Neural cell (in vitro differentiated cells): ENCODE measurements at regions not wholly inside any gene's neighbourhood (a gene's known extent, or its start where the extent isn't known, plus 50 kb on each side); places are given as distances from the start of the nearest gene placed in this dataset.

ENCODE experiments used
- H2AFZ ChIP-seq: fragments of 200-600, 300-800 bp; sonication (generic), shearing (Covaris generic); 2 replicates; pipeline ENCODE4 v1.6.0; 2014; ENCODE audit warnings: low read depth, mild to moderate bottlenecking, antibody characterized with exemption, low read length, moderate library complexity
- H3F3A ChIP-seq: fragments of 200-600 bp; shearing (Covaris generic); 2 replicates; pipeline ENCODE4 v1.6.1; 2016; ENCODE audit warnings: mild to moderate bottlenecking, moderate library complexity, mixed read lengths, antibody characterized with exemption, low read length; ENCODE audit not compliant: insufficient read depth, poor library complexity, severe bottlenecking
- H3K27ac ChIP-seq: fragments of 200-600, 300-800 bp; sonication (generic), shearing (Covaris generic); 2 replicates; pipeline ENCODE4 v1.5.1; 2014; ENCODE audit warnings: mild to moderate bottlenecking, low read length, moderate library complexity
- H3K27me3 ChIP-seq: fragments of 300-800, 200-600 bp; sonication (generic), shearing (Covaris generic); 2 replicates; pipeline ENCODE4 v1.6.0; 2014; ENCODE audit warnings: mild to moderate bottlenecking, low read depth, low read length, moderate library complexity; ENCODE audit not compliant: insufficient read depth
- H3K36me3 ChIP-seq: fragments of 300-800, 200-600 bp; sonication (generic), shearing (Covaris generic); 2 replicates; pipeline ENCODE4 v1.5.1; 2014; ENCODE audit warnings: mild to moderate bottlenecking, antibody characterized with exemption, low read length, moderate library complexity; ENCODE audit not compliant: insufficient read depth
- H3K4me2 ChIP-seq: fragments of 300-800, 200-600 bp; sonication (generic), shearing (Covaris generic); 2 replicates; pipeline ENCODE4 v1.6.0; 2014; ENCODE audit warnings: mild to moderate bottlenecking, low read length
- H3K4me3 ChIP-seq: fragments of 300-800, 200-600 bp; sonication (generic), shearing (Covaris generic); 2 replicates; pipeline ENCODE4 v1.5.1; 2014; ENCODE audit warnings: mild to moderate bottlenecking, low read length, moderate library complexity
- H3K79me2 ChIP-seq: fragments of 200-600 bp; shearing (Covaris generic); replicated peaks from 2 replicates; pipeline ENCODE4 v1.6.0; 2014; ENCODE audit warnings: mild to moderate bottlenecking, low read length, moderate library complexity; ENCODE audit not compliant: insufficient read depth
- H3K9ac ChIP-seq: fragments of 300-800, 200-600 bp; sonication (generic), shearing (Covaris generic); 2 replicates; pipeline ENCODE4 v1.6.1; 2016; ENCODE audit warnings: mild to moderate bottlenecking, low read length, mixed read lengths
- H3K9me2 ChIP-seq: fragments of 200-600 bp; shearing (Covaris generic); 2 replicates; pipeline ENCODE4 v1.6.1; 2016; ENCODE audit warnings: mild to moderate bottlenecking, low read length, mixed read lengths; ENCODE audit not compliant: insufficient read depth
- H3K9me3 ChIP-seq: fragments of 200-600, 300-800 bp; sonication (generic), shearing (Covaris generic); 2 replicates; pipeline ENCODE4 v1.6.1; 2016; ENCODE audit warnings: mild to moderate bottlenecking, mixed run types, low read length, moderate library complexity, mixed read lengths
- H4K20me1 ChIP-seq: fragments of 200-600 bp; shearing (Covaris generic); 2 replicates; pipeline ENCODE4 v1.6.1; 2016; ENCODE audit warnings: mild to moderate bottlenecking, mixed run types; ENCODE audit not compliant: insufficient read depth
- EP300 ChIP-seq: fragments of 450-650 bp; conservative IDR thresholded peaks from 2 replicates; pipeline ENCODE4 v1.6.1; 2014; ENCODE audit warnings: antibody characterized with exemption, mild to moderate bottlenecking, moderate library complexity; ENCODE audit not compliant: poor library complexity, severe bottlenecking
- EZH2 ChIP-seq: fragments of 200-600, 300-800 bp; shearing (Covaris generic), sonication (generic); IDR thresholded peaks from 2 replicates; pipeline ENCODE4 v1.6.1; 2014; ENCODE audit warnings: antibody characterized with exemption, low read length, borderline replicate concordance, mild to moderate bottlenecking; ENCODE audit not compliant: insufficient read depth, poor library complexity, severe bottlenecking
- MXI1 ChIP-seq: fragments of 450-650 bp; conservative IDR thresholded peaks from 2 replicates; pipeline ENCODE4 v1.6.1; 2014; ENCODE audit warnings: antibody characterized with exemption, mild to moderate bottlenecking; ENCODE audit not compliant: poor library complexity, severe bottlenecking
- POLR2AphosphoS5 ChIP-seq: IDR thresholded peaks from 2 replicates; pipeline ENCODE4 v1.6.1; 2012
- RAD21 ChIP-seq: fragments of 450-650 bp; conservative IDR thresholded peaks from 2 replicates; pipeline ENCODE4 v1.6.1; 2014; ENCODE audit warnings: antibody characterized with exemption, mild to moderate bottlenecking, moderate library complexity
- SMC3 ChIP-seq: fragments of 450-650 bp; conservative IDR thresholded peaks from 2 replicates; pipeline ENCODE4 v1.6.1; 2014; ENCODE audit warnings: antibody characterized with exemption, mild to moderate bottlenecking, moderate library complexity; ENCODE audit not compliant: poor library complexity
- TF ChIP-seq, protein P1 (sequence below): IDR thresholded peaks from 2 replicates; pipeline ENCODE4 v1.6.1; 2012; ENCODE audit warnings: borderline replicate concordance
- TF ChIP-seq, protein P2 (sequence below): fragments of 450-650 bp; IDR thresholded peaks from 2 replicates; pipeline ENCODE4 v1.5.1; 2014; ENCODE audit warnings: antibody characterized with exemption, mild to moderate bottlenecking, moderate library complexity; ENCODE audit not compliant: poor library complexity, severe bottlenecking

DNA sequence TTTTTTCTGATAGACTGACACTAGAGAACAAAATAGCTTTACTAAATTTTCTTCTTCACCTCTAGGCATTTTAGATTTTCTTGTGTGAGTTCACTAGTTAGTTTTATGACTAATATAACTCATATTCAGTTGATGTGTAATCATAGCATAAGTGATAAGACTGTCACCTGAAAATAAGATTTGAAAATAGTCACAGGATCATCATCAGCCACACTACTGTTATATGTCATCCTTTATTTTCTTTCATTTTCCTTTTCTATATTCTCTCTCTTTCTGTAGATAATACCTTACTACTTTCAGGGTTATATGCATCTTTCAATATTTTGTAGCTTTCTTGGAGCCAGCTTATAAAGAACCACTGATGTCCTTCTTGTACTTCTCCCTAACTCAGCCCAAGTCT, 292.6 kb downstream of the TDRD3 start:
- Histone ChIP-seq H3K4me3 (no peak overlapping the region), H2AFZ (no peak overlapping the region), H3F3A (no peaks in the 10 kb centered on the region), H3K36me3 (no peaks in the 10 kb centered on the region), H3K9ac (no peak overlapping the region), H3K27ac (no peak overlapping the region), H4K20me1 (no peaks in the 10 kb centered on the region), H3K9me2 (no peaks in the 10 kb centered on the region), H3K79me2 (no peaks in the 10 kb centered on the region), H3K4me2 (no peak overlapping the region), H3K27me3 (no peaks in the 10 kb centered on the region), H3K9me3 (no peaks in the 10 kb centered on the region)
- no peak for TF ChIP-seq MXI1

DNA sequence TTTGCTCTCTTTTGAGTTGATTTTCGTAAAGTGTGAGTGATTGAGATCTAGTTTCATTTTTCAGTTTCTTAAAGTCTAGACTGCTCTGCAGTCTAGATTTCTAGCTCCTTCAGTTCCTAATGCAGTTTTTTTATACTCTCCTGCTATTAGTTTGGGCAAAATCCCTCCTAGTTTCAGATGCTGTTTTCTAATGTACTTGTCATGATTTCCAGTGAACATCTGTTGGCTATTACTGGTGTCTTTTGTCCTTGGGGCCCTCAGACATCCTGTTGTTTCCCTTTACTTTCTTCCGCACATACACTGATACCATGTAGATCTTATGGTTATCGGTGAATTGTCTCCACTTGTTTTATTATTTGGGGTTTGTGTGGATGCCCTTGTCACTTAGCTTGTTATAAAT, 292.1 kb downstream of the TDRD3 start:
- TF ChIP-seq, protein P1, sequence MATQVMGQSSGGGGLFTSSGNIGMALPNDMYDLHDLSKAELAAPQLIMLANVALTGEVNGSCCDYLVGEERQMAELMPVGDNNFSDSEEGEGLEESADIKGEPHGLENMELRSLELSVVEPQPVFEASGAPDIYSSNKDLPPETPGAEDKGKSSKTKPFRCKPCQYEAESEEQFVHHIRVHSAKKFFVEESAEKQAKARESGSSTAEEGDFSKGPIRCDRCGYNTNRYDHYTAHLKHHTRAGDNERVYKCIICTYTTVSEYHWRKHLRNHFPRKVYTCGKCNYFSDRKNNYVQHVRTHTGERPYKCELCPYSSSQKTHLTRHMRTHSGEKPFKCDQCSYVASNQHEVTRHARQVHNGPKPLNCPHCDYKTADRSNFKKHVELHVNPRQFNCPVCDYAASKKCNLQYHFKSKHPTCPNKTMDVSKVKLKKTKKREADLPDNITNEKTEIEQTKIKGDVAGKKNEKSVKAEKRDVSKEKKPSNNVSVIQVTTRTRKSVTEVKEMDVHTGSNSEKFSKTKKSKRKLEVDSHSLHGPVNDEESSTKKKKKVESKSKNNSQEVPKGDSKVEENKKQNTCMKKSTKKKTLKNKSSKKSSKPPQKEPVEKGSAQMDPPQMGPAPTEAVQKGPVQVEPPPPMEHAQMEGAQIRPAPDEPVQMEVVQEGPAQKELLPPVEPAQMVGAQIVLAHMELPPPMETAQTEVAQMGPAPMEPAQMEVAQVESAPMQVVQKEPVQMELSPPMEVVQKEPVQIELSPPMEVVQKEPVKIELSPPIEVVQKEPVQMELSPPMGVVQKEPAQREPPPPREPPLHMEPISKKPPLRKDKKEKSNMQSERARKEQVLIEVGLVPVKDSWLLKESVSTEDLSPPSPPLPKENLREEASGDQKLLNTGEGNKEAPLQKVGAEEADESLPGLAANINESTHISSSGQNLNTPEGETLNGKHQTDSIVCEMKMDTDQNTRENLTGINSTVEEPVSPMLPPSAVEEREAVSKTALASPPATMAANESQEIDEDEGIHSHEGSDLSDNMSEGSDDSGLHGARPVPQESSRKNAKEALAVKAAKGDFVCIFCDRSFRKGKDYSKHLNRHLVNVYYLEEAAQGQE, result no peak
- TF ChIP-seq EP300 (no peak), EZH2 (no peak), SMC3 (no peak), POLR2AphosphoS5 (no peak)
- TF ChIP-seq, protein P2, sequence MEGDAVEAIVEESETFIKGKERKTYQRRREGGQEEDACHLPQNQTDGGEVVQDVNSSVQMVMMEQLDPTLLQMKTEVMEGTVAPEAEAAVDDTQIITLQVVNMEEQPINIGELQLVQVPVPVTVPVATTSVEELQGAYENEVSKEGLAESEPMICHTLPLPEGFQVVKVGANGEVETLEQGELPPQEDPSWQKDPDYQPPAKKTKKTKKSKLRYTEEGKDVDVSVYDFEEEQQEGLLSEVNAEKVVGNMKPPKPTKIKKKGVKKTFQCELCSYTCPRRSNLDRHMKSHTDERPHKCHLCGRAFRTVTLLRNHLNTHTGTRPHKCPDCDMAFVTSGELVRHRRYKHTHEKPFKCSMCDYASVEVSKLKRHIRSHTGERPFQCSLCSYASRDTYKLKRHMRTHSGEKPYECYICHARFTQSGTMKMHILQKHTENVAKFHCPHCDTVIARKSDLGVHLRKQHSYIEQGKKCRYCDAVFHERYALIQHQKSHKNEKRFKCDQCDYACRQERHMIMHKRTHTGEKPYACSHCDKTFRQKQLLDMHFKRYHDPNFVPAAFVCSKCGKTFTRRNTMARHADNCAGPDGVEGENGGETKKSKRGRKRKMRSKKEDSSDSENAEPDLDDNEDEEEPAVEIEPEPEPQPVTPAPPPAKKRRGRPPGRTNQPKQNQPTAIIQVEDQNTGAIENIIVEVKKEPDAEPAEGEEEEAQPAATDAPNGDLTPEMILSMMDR, result no peak
- no peaks in the 10 kb centered on the region for H3K9me3 ChIP-seq
- no peak overlapping the region for H3K27ac ChIP-seq
- H2AFZ ChIP-seq, result no peak overlapping the region
- no peaks in the 10 kb centered on the region for H3K36me3 ChIP-seq
- no peak overlapping the region for H3K9ac ChIP-seq
- no peaks in the 10 kb centered on the region for H3K79me2 ChIP-seq
- no peaks in the 10 kb centered on the region for H3F3A ChIP-seq
- H3K9me2 ChIP-seq, result no peaks in the 10 kb centered on the region
- H3K27me3 ChIP-seq, result no peaks in the 10 kb centered on the region
- H3K4me3 ChIP-seq, result no peak overlapping the region
- no peaks in the 10 kb centered on the region for H4K20me1 ChIP-seq
- no peak overlapping the region for H3K4me2 ChIP-seq

DNA sequence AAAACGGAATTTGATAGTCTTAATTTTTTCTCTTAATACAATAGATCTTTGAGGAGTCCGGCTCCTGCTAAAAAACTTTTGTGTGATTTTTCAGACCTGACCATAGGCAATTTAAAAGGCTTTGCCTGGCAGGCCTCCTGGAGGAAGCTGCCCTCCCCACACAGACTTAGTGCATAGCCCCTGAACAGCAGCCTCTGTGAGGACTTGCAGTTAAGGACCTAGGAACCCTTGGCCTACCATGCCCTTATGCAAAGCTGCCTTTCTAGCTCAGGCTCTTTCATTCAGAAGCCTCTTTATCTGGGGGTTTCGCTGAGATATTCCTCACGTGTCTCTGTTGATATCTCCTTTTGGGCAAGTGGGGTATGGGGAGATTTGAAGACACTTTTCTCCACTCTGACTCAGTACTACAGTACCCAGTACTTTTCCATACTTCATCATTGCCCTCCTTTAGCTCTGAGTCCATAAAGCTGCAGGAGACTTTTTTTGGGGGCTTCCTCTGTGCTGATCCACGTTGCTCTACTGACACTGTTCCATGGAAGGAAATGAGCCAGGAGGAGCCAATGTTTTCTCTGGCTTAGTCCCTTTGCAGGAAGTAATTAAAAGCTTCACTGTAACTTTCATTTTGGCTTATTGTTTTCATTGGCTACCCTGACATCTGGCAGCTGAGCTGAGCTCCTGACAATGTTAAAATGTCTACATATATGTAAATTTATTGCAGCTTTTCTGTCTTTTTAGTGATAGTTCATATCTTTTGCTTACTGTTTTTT, 283.1 kb downstream of the TDRD3 start:
- H3K9me3 ChIP-seq, result no peaks in the 10 kb centered on the region
- H3K27ac ChIP-seq, result no peak overlapping the region
- no peaks in the 10 kb centered on the region for H3F3A ChIP-seq
- H3K79me2 ChIP-seq, result no peaks in the 10 kb centered on the region
- TF ChIP-seq POLR2AphosphoS5 (no peak), EP300 (no peak), RAD21 (no peak)
- no peaks in the 10 kb centered on the region for H3K36me3 ChIP-seq
- H2AFZ ChIP-seq, result no peak overlapping the region
- no peak overlapping the region for H3K4me3 ChIP-seq
- H4K20me1 ChIP-seq, result no peaks in the 10 kb centered on the region
- H3K9ac ChIP-seq, result no peak overlapping the region
- no peaks in the 10 kb centered on the region for H3K9me2 ChIP-seq
- H3K27me3 ChIP-seq, result no peaks in the 10 kb centered on the region
- H3K4me2 ChIP-seq, result no peak overlapping the region
